ENCODE measurements at regions not wholly inside any gene's neighbourhood (a gene's known extent, or its start where the extent isn't known, plus 50 kb on each side); places are given as distances from the start of the nearest gene placed in this dataset.

DNA sequence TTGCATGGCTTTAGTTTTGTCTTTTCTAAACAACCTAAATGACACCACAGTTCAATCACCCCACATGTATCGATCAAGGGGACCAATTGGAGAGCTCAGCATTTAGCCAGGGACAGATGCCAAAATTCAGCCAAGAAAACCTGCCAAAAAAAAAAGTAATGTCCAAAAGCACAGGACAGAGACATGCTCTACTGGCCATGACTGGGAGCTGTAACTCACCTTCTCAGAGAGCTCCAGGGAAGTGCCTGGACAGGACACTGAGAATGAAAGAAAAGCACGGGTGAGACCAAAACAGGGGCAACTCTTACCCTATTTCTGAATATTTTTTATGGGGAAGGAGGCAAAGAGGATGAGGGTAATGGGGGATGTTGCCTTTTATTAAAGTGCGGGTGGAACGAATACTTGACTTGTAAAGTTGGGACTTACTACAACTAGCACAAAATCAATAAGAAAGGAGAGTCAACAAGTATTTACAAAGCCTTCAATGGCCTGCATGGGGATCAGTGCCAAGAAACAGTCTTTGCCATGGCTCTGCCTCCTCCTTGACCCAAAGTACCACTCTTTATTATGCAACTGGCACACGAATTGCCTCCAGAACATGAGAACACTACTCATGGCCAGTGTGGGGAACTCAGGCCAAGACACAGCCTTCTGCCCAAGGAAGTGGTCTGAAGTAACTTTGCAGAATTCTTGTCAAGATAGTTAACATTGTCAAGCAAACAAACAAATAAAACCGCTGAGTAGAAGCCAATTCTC, 72.9 kb upstream of the HK2 start:
- Histone ChIP-seq H3K4me1 (ENCODE audit: insufficient read depth, low read length, poor library complexity, severe bottlenecking) (peaks cover 9% of the 10 kb centered on the region), H3K36me3 (ENCODE audit: insufficient read depth, low read length, poor library complexity, severe bottlenecking) (no peaks in the 10 kb centered on the region), H3K9me3 (ENCODE audit: low read depth, low read length, poor library complexity, severe bottlenecking) (peaks cover 6% of the 10 kb centered on the region), H3K4me3 (ENCODE audit: low read depth, low read length, poor library complexity, severe bottlenecking) (no peak overlapping the region), H3K27me3 (replicated peaks; ENCODE audit: insufficient read depth, low read depth, low read length, poor library complexity) (no peaks in the 10 kb centered on the region), H3K27ac (ENCODE audit: low read depth, low read length, poor library complexity, severe bottlenecking) (no peak overlapping the region)
- DNase-seq (ENCODE audit: low spot score) = no peak
- POLR2A ChIA-PET (ENCODE audit: low non-redundant PET) = no interaction called here
- no TSS peak for BruUV-seq (replicated peaks)
- intact Hi-C loops (cut with micrococcal nuclease; ENCODE audit: unreplicated experiment) = no loop called here
- TF ChIP-seq, protein P1, sequence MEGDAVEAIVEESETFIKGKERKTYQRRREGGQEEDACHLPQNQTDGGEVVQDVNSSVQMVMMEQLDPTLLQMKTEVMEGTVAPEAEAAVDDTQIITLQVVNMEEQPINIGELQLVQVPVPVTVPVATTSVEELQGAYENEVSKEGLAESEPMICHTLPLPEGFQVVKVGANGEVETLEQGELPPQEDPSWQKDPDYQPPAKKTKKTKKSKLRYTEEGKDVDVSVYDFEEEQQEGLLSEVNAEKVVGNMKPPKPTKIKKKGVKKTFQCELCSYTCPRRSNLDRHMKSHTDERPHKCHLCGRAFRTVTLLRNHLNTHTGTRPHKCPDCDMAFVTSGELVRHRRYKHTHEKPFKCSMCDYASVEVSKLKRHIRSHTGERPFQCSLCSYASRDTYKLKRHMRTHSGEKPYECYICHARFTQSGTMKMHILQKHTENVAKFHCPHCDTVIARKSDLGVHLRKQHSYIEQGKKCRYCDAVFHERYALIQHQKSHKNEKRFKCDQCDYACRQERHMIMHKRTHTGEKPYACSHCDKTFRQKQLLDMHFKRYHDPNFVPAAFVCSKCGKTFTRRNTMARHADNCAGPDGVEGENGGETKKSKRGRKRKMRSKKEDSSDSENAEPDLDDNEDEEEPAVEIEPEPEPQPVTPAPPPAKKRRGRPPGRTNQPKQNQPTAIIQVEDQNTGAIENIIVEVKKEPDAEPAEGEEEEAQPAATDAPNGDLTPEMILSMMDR (conservative IDR thresholded peaks at IDR 0.05; ENCODE audit: low read depth, low read length) = no peak
- no peak for TF ChIP-seq EZH2 (IDR thresholded peaks at IDR 0.05; ENCODE audit: borderline replicate concordance, low read depth, low read length, poor library complexity, severe bottlenecking)
- CTCF ChIA-PET = no interaction called here

DNA sequence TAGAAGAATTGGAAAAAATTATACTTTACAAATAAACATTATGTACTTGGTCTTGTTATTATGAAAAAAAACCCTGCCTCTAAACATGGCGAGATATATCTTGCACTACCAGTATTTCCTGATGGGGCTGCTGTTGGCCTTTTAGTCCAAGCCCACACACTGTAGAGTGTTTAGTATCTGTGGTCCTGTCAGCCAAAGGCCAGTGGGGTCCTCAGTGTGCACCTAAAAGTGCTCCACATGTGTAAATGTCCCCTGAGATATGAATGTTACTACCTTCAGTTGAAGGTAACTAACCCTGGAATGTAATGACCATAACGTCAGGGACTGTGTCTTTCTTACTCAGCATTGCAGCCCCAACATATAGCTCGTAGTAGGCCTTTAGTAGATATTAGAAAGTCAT, 71.1 kb upstream of the HK2 start:
- no TSS peak for BruUV-seq (replicated peaks)
- Histone ChIP-seq H3K27me3 (replicated peaks; ENCODE audit: insufficient read depth, low read depth, low read length, poor library complexity) (no peaks in the 10 kb centered on the region), H3K4me3 (ENCODE audit: low read depth, low read length, poor library complexity, severe bottlenecking) (no peak overlapping the region), H3K4me1 (ENCODE audit: insufficient read depth, low read length, poor library complexity, severe bottlenecking) (peaks cover 9% of the 10 kb centered on the region), H3K27ac (ENCODE audit: low read depth, low read length, poor library complexity, severe bottlenecking) (no peak overlapping the region), H3K36me3 (ENCODE audit: insufficient read depth, low read length, poor library complexity, severe bottlenecking) (no peaks in the 10 kb centered on the region), H3K9me3 (ENCODE audit: low read depth, low read length, poor library complexity, severe bottlenecking) (no peaks in the 10 kb centered on the region)
- no peak for DNase-seq (ENCODE audit: low spot score)
- ChIA-PET CTCF (no interaction called here), POLR2A (ENCODE audit: low non-redundant PET) (no interaction called here)
- intact Hi-C loops (cut with micrococcal nuclease; ENCODE audit: unreplicated experiment) = no loop called here
- TF ChIP-seq, protein P1 (conservative IDR thresholded peaks at IDR 0.05; ENCODE audit: low read depth, low read length) = no peak
- no peak for TF ChIP-seq EZH2 (IDR thresholded peaks at IDR 0.05; ENCODE audit: borderline replicate concordance, low read depth, low read length, poor library complexity, severe bottlenecking)

DNA sequence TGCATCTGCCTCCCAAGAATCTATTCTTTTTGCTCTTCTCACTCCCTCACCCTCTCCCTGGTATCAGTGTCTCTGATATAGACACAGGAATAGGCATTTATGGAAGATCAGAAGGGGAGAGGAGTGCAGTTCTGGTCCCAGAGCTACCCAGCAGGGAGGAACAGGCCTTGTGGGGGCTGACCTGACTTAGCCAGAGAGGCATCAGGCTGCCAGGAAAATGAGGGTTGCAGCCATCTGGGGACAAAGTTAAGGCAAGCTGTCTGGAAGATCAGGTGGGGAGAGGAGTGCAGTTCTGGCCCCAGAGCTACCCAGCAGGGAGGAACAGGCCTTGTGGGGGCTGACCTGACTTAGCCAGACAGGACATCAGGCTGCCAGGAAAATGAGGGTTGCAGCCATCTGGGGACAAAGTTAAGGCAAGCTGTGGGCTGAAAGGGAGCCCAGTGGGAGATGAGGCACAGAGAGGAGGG, 69.9 kb upstream of the HK2 start:
- no peak for DNase-seq (ENCODE audit: low spot score)
- no peak overlapping the region for H3K27ac ChIP-seq (ENCODE audit: low read depth, low read length, poor library complexity, severe bottlenecking)
- H3K9me3 ChIP-seq (ENCODE audit: low read depth, low read length, poor library complexity, severe bottlenecking) = no peaks in the 10 kb centered on the region
- H3K36me3 ChIP-seq (ENCODE audit: insufficient read depth, low read length, poor library complexity, severe bottlenecking) = no peaks in the 10 kb centered on the region
- H3K27me3 ChIP-seq (replicated peaks; ENCODE audit: insufficient read depth, low read depth, low read length, poor library complexity) = no peaks in the 10 kb centered on the region
- peaks cover 9% of the 10 kb centered on the region for H3K4me1 ChIP-seq (ENCODE audit: insufficient read depth, low read length, poor library complexity, severe bottlenecking)
- TF ChIP-seq EZH2 (IDR thresholded peaks at IDR 0.05; ENCODE audit: borderline replicate concordance, low read depth, low read length, poor library complexity, severe bottlenecking) = no peak
- TF ChIP-seq, protein P1 (conservative IDR thresholded peaks at IDR 0.05; ENCODE audit: low read depth, low read length) = no peak
- intact Hi-C loops (cut with micrococcal nuclease; ENCODE audit: unreplicated experiment) = no loop called here
- ChIA-PET CTCF (no interaction called here), POLR2A (ENCODE audit: low non-redundant PET) (no interaction called here)
- BruUV-seq (replicated peaks) = no TSS peak
- H3K4me3 ChIP-seq (ENCODE audit: low read depth, low read length, poor library complexity, severe bottlenecking) = no peak overlapping the region
